RWPE1 (cell line): ENCODE measurements at regions not wholly inside any gene's neighbourhood (a gene's known extent, or its start where the extent isn't known, plus 50 kb on each side); places are given as distances from the start of the nearest gene placed in this dataset.
A peak's percentile ranks its signal among the peaks of the same experiment; 100 is the strongest.
"Not testable (repeated sequence)": the region's sequence is repeated elsewhere in the genome, so short reads cannot be mapped to it uniquely, and the experiment has no call there.

ENCODE experiments used
- CTCF ChIA-PET: fragments of 350-600 bp; sonication (Branson Sonifier 250); formaldehyde crosslinking; extraction: SDS; loops from one replicate; lab custom pipeline; 2021; lab: Yijun Ruan, JAX
- POLR2A ChIA-PET: fragments of 400-600 bp; formaldehyde crosslinking; extraction: SDS; loops from one replicate; lab custom pipeline; 2020; ENCODE audit warnings: antibody characterized with exemption; ENCODE audit not compliant: low non-redundant PET; lab: Yijun Ruan, JAX
- DNase-seq: peaks from one replicate; pipeline ENCODE4 v3.0.0; 2012; ENCODE audit warnings: low spot score
- H3K27ac ChIP-seq: fragments of 450-650 bp; 2 replicates; pipeline ENCODE4 v1.5.1; 2017
- CTCF ChIP-seq: fragments of 450-650 bp; conservative IDR thresholded peaks from 2 replicates; pipeline ENCODE4 v1.5.1; 2017; ENCODE audit warnings: low read depth, mild to moderate bottlenecking

- H3K27ac ChIP-seq: no peak overlapping the region
- CTCF ChIA-PET: no interaction called here
- TF ChIP-seq CTCF: no peak
- POLR2A ChIA-PET: interaction anchor here (0.6 kb wide), 1 partner anchor 308 kb away, joined by 4 read pairs; no protein-coding TSS in a partner anchor
- peak; percentile 0 for DNase-seq
These were observed 887.3 kb downstream of the CDH8 start for GRCh38 chr16:61148930-61149329.

GRCh38 chr16:61146429-61146828, 889.8 kb downstream of the CDH8 start:
- no peak for TF ChIP-seq CTCF
- CTCF ChIA-PET: no interaction called here
- no peak overlapping the region for H3K27ac ChIP-seq
- POLR2A ChIA-PET: no interaction called here
- DNase-seq: no peak

- DNase-seq: no peak
- TF ChIP-seq CTCF: no peak
- ChIA-PET POLR2A (no interaction called here), CTCF (interaction anchor here (0.8 kb wide), 1 partner anchor 62 kb away, joined by 3 read pairs; no protein-coding TSS in a partner anchor)
- no peak overlapping the region for H3K27ac ChIP-seq
These were observed 904.8 kb downstream of the CDH8 start for GRCh38 chr16:61131447-61131846.

- TF ChIP-seq CTCF: no peak
- CTCF ChIA-PET: no interaction called here
- DNase-seq: no peak
- POLR2A ChIA-PET: no interaction called here
- no peak overlapping the region for H3K27ac ChIP-seq
These were observed 907.5 kb downstream of the CDH8 start for GRCh38 chr16:61128545-61129323.

- H3K27ac ChIP-seq: no peak overlapping the region
- TF ChIP-seq CTCF: no peak
- no peak for DNase-seq
- ChIA-PET CTCF (no interaction called here), POLR2A (no interaction called here)
These were observed 930.7 kb downstream of the CDH8 start for GRCh38 chr16:61105544-61105943.

- no peak for TF ChIP-seq CTCF
- no peak overlapping the region for H3K27ac ChIP-seq
- ChIA-PET POLR2A (no interaction called here), CTCF (interaction anchor here (0.6 kb wide), 1 partner anchor 964 kb away, joined by 5 read pairs; no protein-coding TSS in a partner anchor)
- no peak for DNase-seq
These were observed 937.7 kb downstream of the CDH8 start for GRCh38 chr16:61098505-61098904.

GRCh38 chr16:61091300-61091699, 944.9 kb downstream of the CDH8 start:
- DNase-seq, POLR2A ChIA-PET, CTCF ChIA-PET, H3K27ac ChIP-seq: not testable (repeated sequence)
